Activated CD8-positive, alpha-beta memory T cell treated with anti-CD3 and anti-CD28 coated beads for 36 hours (primary cell): ENCODE measurements at regions not wholly inside any gene's neighbourhood (a gene's known extent, or its start where the extent isn't known, plus 50 kb on each side); places are given as distances from the start of the nearest gene placed in this dataset.
"Not testable (repeated sequence)": the region's sequence is repeated elsewhere in the genome, so short reads cannot be mapped to it uniquely, and the experiment has no call there.

ENCODE experiments used
- CTCF ChIA-PET: fragments of 350-600 bp; sonication (Branson Sonifier 250); formaldehyde crosslinking; loops from one replicate; lab custom pipeline; 2021; ENCODE audit warnings: antibody characterized with exemption; lab: Charles Lee
- POLR2A ChIA-PET: fragments of 350-600 bp; sonication (Branson Sonifier 250); formaldehyde crosslinking; loops from one replicate; lab custom pipeline; 2021; ENCODE audit warnings: antibody characterized with exemption; lab: Charles Lee

- CTCF ChIA-PET, result no interaction called here
- POLR2A ChIA-PET, result no interaction called here
Measured at GRCh38 chr17:33712120-33712519, 419.0 kb upstream of the ASIC2 start.

DNA sequence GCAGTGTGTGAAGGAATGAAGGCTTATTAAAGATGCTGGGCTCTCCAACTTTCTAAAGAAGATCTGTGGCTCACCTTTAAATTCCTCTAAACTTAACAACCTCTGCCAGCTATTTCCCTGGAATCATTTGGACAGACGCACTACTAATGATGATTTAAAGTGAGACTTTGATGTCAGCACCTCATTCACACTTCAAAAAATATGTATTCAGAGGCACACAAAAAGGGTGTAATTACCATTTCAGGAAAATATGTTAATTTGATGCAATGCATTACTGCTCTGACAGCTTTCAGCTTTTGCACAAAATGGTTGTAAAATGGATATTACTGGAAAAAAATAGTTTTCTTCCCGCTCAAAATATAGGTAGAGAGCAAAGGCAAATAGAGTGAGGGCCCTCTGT is 423.9 kb upstream of the ASIC2 start:
- ChIA-PET POLR2A (no interaction called here), CTCF (no interaction called here)

- CTCF ChIA-PET, POLR2A ChIA-PET: not testable (repeated sequence)
Measured at GRCh38 chr17:33723736-33724135, 430.6 kb upstream of the ASIC2 start.

DNA sequence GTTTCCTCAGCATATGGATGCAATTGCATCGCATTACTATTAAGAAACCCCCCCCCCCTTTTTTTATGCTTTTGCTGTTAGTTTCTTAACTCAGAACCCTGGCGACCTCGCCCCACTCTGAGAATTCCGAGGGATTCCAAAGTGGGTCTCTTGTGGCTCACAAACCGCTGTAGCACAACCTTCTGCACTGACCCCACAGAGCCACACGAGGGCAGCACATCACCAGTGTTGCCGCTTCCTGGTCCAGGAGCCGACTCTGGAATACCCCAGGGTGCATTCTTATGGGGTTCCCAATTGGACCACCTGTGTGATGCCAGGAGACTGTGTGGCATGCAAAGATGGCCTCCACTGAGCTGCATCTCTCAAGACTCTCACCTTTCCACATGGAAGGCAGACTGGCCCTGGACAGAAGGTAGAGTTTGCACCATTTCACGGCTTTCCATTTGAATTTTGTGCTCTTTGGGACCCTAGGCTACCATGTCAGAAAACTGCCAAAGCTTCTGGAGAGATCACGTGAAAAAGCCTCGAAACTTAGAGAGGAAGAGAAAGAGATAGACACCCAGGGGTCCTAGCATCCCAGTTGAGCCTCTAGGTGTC is 432.7 kb upstream of the ASIC2 start:
- ChIA-PET CTCF (no interaction called here), POLR2A (no interaction called here)

- ChIA-PET CTCF (no interaction called here), POLR2A (no interaction called here)
Measured at GRCh38 chr17:33730131-33730530, 437.0 kb upstream of the ASIC2 start.

- ChIA-PET POLR2A (no interaction called here), CTCF (no interaction called here)
Measured at GRCh38 chr17:33732116-33732515, 439.0 kb upstream of the ASIC2 start.

DNA sequence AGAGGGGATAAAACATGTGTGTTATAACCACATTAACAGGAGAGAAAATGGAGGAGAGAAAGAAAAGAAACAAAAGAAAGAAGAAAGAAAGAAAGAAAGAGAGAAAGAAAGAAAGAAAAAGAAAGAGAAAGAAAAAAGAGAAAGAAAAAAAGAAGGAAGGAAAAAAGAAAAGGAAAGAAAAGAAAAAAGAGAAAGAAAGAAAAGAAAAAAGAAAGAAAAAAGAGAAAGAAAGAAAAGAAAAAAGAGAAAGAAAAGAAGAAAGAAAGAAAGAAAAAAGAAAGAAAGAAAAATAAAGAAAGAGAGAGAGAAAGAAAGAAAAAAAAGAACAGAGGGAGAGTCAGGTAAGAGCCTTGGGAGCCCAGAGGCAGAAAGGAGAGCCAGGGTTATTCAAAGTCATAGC is 446.6 kb upstream of the ASIC2 start:
- CTCF ChIA-PET, result no interaction called here
- POLR2A ChIA-PET, result no interaction called here

DNA sequence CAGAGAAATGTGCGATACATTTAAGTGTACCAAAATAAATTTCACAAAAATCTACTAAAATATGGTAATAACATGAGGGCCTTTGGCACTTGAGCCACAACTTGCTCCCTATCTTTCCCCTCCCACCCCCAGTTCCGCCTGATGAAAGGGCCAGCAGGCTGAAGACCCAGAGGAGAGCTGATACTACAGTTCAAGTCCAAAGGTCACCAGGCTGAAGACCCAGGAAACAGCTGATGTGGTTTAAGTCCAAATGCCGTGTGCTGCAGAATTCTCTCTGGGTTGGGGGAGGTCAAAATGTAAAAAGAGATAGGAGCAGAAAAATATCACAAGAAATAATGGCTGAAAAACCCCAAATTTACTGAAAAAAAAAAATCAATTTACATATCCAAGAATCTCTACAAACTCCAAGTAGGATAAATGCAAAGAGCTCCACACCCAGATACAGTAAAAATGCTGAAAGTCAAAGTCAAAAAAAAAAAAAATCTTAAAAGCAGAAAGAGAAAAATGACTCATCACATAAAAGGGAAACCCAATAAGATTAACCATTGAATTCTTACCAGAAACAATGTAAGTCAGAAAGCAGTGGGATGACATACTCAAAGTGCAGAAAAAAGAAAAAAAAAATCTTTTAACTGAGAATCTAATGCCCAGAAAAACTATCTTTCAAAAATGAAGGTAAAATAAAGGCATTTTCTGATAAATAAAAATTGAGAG is 452.1 kb upstream of the ASIC2 start:
- POLR2A ChIA-PET, result no interaction called here
- CTCF ChIA-PET, result no interaction called here

DNA sequence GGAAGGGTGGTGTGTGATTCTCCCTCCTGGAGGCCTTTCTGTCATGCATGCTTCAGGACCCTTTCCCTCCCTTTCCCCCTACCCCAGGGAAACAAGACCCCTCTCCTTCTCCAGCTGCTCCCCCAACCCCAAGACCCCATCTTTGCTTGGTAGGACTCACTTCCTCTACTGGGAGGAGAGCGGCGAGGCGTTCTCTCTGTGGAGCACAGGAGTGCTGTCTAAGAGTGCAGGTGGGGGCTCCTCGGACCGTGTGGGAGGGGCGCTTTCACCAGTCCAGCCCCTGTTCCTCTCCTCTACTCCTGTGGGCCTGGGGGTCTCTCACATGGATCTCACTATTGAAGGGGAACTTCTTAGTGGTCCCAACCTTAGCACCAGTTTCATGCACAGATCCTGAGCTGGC is 456.1 kb upstream of the ASIC2 start:
- CTCF ChIA-PET, result no interaction called here
- POLR2A ChIA-PET, result no interaction called here

DNA sequence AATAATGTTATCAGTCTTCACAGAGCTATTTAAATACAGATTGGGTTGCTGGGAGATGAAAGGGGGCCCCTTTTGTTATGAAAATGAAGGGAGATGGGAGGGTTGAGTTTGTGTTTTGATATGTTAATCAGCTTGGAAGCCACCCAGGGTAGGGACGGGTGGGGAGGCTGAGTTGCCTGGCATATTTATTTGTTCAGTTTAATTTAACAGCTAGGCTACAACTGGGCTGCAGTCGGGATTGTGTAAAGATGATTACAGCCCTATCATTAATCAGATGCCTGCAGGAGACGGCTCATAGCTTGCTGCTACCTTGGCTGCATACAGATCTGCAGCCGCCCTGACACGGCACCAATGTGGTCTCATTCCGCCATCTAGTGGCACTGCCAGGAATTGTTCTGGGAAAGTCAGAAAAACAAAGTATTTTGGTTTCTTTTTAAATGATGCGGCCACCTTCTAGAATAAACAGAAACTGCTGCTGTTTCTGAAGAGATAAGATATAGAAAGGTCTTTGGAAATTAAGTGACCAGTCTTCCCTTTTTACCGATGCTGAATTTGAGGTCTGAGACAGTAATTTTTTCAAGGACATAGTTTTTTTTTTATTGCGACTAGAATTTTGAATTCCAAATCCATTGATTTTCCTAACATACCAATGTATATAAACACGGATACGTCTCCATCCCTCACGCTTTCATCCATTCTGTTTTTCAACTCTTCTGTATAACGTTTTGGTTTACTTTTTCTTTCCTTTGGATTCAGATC is 458.0 kb upstream of the ASIC2 start:
- ChIA-PET POLR2A (no interaction called here), CTCF (interaction anchor here (0.7 to 1.3 kb wide), 4 partner anchors 13 to 519 kb away, joined by 3 to 4 read pairs (median 3); no protein-coding TSS in a partner anchor)

GRCh38 chr17:33751702-33752065 is 458.6 kb upstream of the ASIC2 start:
- ChIA-PET POLR2A (no interaction called here), CTCF (interaction anchor here (1.0 kb wide), 1 partner anchor 20 kb away, joined by 3 read pairs; no protein-coding TSS in a partner anchor)

GRCh38 chr17:33753452-33753851 is 460.4 kb upstream of the ASIC2 start:
- ChIA-PET CTCF (no interaction called here), POLR2A (no interaction called here)

DNA sequence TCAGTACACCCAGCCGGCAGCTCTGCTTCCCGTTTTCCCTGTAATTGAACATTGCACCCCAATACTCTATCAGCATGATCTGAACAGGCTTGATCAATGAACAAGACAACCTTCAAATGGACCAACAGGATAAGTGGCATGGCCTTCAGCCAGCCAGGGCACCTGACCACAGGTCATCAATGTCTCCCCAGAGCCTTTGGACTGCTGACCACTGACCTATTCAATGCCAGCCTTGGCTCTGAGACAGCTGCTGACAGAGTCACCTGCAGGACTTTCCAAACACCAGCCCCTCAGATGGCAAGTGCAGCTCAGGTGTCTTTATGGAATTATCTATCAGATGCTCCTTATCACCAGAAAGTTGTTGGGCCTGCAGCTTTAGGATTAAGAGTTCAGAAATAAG is 462.9 kb upstream of the ASIC2 start:
- ChIA-PET POLR2A (no interaction called here), CTCF (no interaction called here)

DNA sequence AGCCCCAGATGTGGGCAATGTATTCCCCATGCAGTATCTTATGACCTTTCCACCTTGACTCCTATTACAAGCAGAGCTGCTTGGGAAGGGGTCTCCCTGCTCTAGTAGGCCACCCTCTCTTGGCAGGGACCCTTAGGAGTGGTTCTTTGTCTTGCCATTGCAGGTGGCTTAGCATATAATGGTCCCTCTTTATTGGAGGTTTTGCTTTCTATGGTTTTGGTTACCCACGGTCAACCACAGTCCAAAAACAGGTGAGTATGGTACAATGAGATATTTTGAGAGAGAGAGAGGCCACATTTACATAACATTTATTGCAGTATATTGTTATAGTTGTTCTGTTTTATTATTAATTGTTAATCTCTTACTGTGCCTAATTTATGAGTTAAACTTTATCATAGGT is 472.8 kb upstream of the ASIC2 start:
- ChIA-PET POLR2A (no interaction called here), CTCF (no interaction called here)

- ChIA-PET CTCF (no interaction called here), POLR2A (no interaction called here)
Measured at GRCh38 chr17:33766721-33767120, 473.6 kb upstream of the ASIC2 start.

GRCh38 chr17:33769066-33769465 is 476.0 kb upstream of the ASIC2 start:
- POLR2A ChIA-PET, result no interaction called here

GRCh38 chr17:33776304-33776703 is 478.8 kb upstream of the CCL2 start:
- CTCF ChIA-PET, result no interaction called here
- POLR2A ChIA-PET, result no interaction called here

More at GRCh38 chr17:33769066-33769465, 476.0 kb upstream of the ASIC2 start:
- CTCF ChIA-PET, result no interaction called here

GRCh38 chr17:33776903-33777302 is 478.2 kb upstream of the CCL2 start:
- ChIA-PET POLR2A (no interaction called here), CTCF (interaction anchor here (3.3 kb wide), 1 partner anchor 370 kb away, joined by 15 read pairs; no protein-coding TSS in a partner anchor)

DNA sequence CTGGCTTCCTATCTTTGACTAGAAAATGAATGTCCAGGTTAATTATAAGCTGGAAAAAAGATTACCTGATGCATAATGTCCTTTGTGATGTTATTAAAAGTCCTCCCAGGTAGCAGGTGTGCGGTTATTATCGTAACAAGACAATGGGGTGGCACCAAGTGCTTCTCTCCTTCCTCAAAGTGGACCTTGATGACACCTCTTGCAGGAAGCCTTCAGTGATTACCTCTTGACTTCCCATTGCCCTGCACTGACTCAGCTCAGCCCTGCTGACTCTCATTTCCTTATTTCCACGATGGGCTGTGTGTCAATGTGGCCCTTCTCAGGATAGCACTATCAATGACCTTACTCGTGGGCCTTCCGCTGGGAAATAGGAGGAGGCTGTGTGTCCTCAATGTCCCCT is 477.4 kb upstream of the CCL2 start:
- ChIA-PET CTCF (interaction anchor here (3.3 kb wide), 1 partner anchor 369 kb away, joined by 15 read pairs; no protein-coding TSS in a partner anchor), POLR2A (no interaction called here)

DNA sequence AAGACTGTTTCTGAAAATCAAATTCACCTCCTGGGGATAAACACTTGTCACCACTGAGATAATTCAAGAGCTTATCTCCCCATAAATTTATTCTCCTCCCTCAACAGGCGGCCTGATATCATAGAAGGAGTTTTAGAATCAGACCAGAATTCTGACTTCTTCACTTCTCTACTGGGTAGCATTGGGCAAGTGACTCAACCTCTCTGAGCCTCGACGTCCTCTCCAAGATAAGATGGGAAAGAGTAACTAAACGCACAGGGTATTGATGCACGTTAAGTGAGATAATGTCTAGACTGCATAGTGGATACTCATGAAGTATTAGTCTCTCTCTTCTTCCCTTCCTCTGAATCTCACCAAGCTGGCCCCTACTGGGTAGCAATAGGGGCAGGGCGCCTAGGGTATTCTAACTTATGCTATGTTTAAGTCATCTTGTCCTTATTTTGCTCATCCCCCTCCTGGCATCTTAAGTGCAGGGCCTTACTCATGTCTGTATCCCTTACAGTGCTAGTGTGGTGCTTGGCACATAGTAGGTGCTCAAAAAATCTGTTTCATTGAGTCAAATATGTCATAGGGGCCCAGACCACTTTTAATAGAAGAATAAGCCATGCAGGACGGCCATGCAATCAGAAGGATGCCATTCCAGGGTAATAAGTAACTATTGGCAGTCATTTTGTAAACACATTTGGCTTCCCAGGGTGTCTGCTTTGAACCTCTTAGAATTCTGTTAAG is 476.4 kb upstream of the CCL2 start:
- POLR2A ChIA-PET, result no interaction called here
- CTCF ChIA-PET, result interaction anchor here (0.7 to 3.3 kb wide), 4 partner anchors 13 to 404 kb away, joined by 3 to 15 read pairs (median 3); no protein-coding TSS in a partner anchor
